HepG2 (cell line): ENCODE measurements at regions not wholly inside any gene's neighbourhood (a gene's known extent, or its start where the extent isn't known, plus 50 kb on each side); places are given as distances from the start of the nearest gene placed in this dataset.

Experiments
- ATAC-seq: fragments of 200-7000 bp; cut with Tn5 transposase; 3 replicates; pipeline ENCODE4 v1.9.1; 2020; ENCODE audit warnings: mild to moderate bottlenecking, moderate library complexity
- BruUV-seq: library from RNA; stranded (reverse); fragments of 400-500 nt; replicated peaks from 2 replicates; lab custom pipeline; 2021; lab: Mats Ljungman, UMichigan
- CTCF ChIA-PET: fragments of 300-600 bp; formaldehyde crosslinking; extraction: SDS; loops from one replicate; lab custom pipeline; 2021; ENCODE audit warnings: low total read pairs, inconsistent platforms, low intra/inter-chr PET ratio; lab: Yijun Ruan, JAX
- POLR2A ChIA-PET: fragments of 350-600 bp; sonication (Branson Sonifier 250); formaldehyde crosslinking; loops from one replicate; lab custom pipeline; 2020; ENCODE audit warnings: antibody characterized with exemption, inconsistent platforms; lab: Yijun Ruan, JAX
- DNase-seq: peaks from one replicate; pipeline ENCODE4 v3.0.0-alpha.2; 2015; ENCODE audit warnings: low spot score
- FAIRE-seq: peaks from 3 replicates; lab custom pipeline; 2011; peaks lifted over from hg19 to GRCh38; lab: Jason Lieb, UNC
- H2AFZ ChIP-seq: one replicate; pipeline ENCODE4 v1.6.1; 2011; ENCODE audit warnings: low read length, inconsistent platforms
- H3K27ac ChIP-seq: fragments of 300-600 bp; 3 replicates; pipeline ENCODE4 v1.8.0; 2011; ENCODE audit warnings: mixed run types, mild to moderate bottlenecking, mixed read lengths, low read length, inconsistent platforms; ENCODE audit not compliant: insufficient read depth; ENCODE audit errors: extremely low read length
- H3K27me3 ChIP-seq, 2 experiments: fragments of 200-600 bp in 1 of 2; 2 replicates in 1 of 2; 3 replicates in 1 of 2; pipeline versions ENCODE4 v1.6.0 to v1.8.0; 2011; ENCODE audit warnings: low read length in 2 of 2, mild to moderate bottlenecking in 2 of 2, moderate library complexity in 2 of 2, inconsistent platforms in 1 of 2; ENCODE audit not compliant: insufficient read depth in 2 of 2, control insufficient read depth in 1 of 2
- H3K36me3 ChIP-seq, 2 experiments: fragments of 200-600 bp in 1 of 2; replicated peaks in 1 of 2; 2 replicates in 1 of 2; 3 replicates in 1 of 2; pipeline versions ENCODE4 v1.5.1 to v1.8.0; 2011; ENCODE audit warnings: low read length in 2 of 2, inconsistent platforms in 1 of 2; ENCODE audit not compliant: insufficient read depth in 2 of 2, control insufficient read depth in 1 of 2
- H3K4me1 ChIP-seq: 2 replicates; pipeline ENCODE4 v1.5.1; 2012; ENCODE audit warnings: low read length, inconsistent platforms; ENCODE audit not compliant: insufficient read depth
- H3K4me2 ChIP-seq: 2 replicates; pipeline ENCODE4 v1.6.0; 2011; ENCODE audit warnings: low read depth, low read length, inconsistent platforms
- H3K4me3 ChIP-seq, 3 experiments: fragments of 200-600 bp in 1 of 3; sonication (generic), shearing (Covaris generic) in 1 of 3; replicated peaks in 1 of 3; 2 replicates each; pipeline ENCODE4 v1.5.1; 2011 to 2016; ENCODE audit warnings: low read length in 3 of 3, inconsistent platforms in 2 of 3, low read depth in 2 of 3, mild to moderate bottlenecking in 2 of 3, control low read depth in 1 of 3, mixed read lengths in 1 of 3; ENCODE audit not compliant: insufficient read depth in 1 of 3
- H3K79me2 ChIP-seq: one replicate; pipeline ENCODE4 v1.6.1; 2011; ENCODE audit warnings: low read length, inconsistent platforms; ENCODE audit not compliant: insufficient read depth
- H3K9ac ChIP-seq: 2 replicates; pipeline ENCODE4 v1.6.0; 2011; ENCODE audit warnings: mild to moderate bottlenecking, low read depth, low read length, inconsistent platforms; ENCODE audit not compliant: insufficient read depth
- H3K9me3 ChIP-seq: 2 replicates; pipeline ENCODE4 v1.5.1; 2012; ENCODE audit warnings: mild to moderate bottlenecking, low read length
- H4K20me1 ChIP-seq: 2 replicates; pipeline ENCODE4 v1.6.0; 2011; ENCODE audit warnings: inconsistent platforms, mild to moderate bottlenecking, low read length, moderate library complexity; ENCODE audit not compliant: insufficient read depth
- E2F5 ChIP-seq: sonication (generic); formaldehyde crosslinking; conservative IDR thresholded peaks from 2 replicates; pipeline ENCODE4 v1.4.0; 2020; ENCODE audit warnings: missing genetic modification reagents
- GABPB1 ChIP-seq: IDR thresholded peaks from 2 replicates; pipeline ENCODE4 v1.6.1; 2016; ENCODE audit warnings: mild to moderate bottlenecking, missing genetic modification reagents, moderate library complexity, missing compliant biosample characterization
- GTF2F1 ChIP-seq: fragments of 150-350 bp; IDR thresholded peaks from 2 replicates; pipeline ENCODE4 v1.6.1; 2014; ENCODE audit warnings: low read length
- HNRNPK ChIP-seq: fragments of 200-400 bp; formaldehyde crosslinking; IDR thresholded peaks from 2 replicates; pipeline ENCODE4 v1.6.1; 2018; ENCODE audit warnings: low read length, low read depth, moderate library complexity, mild to moderate bottlenecking; ENCODE audit not compliant: poor library complexity, severe bottlenecking
- NFIC ChIP-seq: IDR thresholded peaks from 2 replicates; pipeline ENCODE4 v1.6.1; 2012; ENCODE audit warnings: mild to moderate bottlenecking, low read length, inconsistent platforms
- PCBP2 ChIP-seq: fragments of 200-400 bp; formaldehyde crosslinking; optimal IDR thresholded peaks from 2 replicates; pipeline ENCODE3; 2018; ENCODE audit warnings: low read length, low read depth; ENCODE audit not compliant: poor library complexity, severe bottlenecking
- PHF8 ChIP-seq: sonication (generic); formaldehyde crosslinking; IDR thresholded peaks from 2 replicates; pipeline ENCODE4 v1.5.0; 2020; ENCODE audit warnings: missing genetic modification reagents
- RERE ChIP-seq: IDR thresholded peaks from 2 replicates; pipeline ENCODE4 v1.6.1; 2016; ENCODE audit warnings: low read depth, missing genetic modification reagents, missing compliant biosample characterization
- SNAI1 ChIP-seq: sonication (generic); formaldehyde crosslinking; IDR thresholded peaks from 2 replicates; pipeline ENCODE4 v1.5.0; 2020; ENCODE audit warnings: mild to moderate bottlenecking, missing genetic modification reagents, borderline replicate concordance
- ZNF850 ChIP-seq: sonication (generic); formaldehyde crosslinking; conservative IDR thresholded peaks from 2 replicates; pipeline ENCODE4 v1.9.0; 2021; ENCODE audit warnings: mild to moderate bottlenecking, missing genetic modification reagents
- ZSCAN21 ChIP-seq: sonication (generic); formaldehyde crosslinking; IDR thresholded peaks from 2 replicates; pipeline ENCODE4 v1.8.0; 2022; ENCODE audit warnings: mild to moderate bottlenecking, missing genetic modification reagents, moderate library complexity, borderline replicate concordance
- whole genome bisulfite sequencing: methylation state at CpG from one replicate; pipeline ENCODE4 v1.1.6; 2017; ENCODE audit warnings: low lambda C conversion rate; 5-methylcytosine and 5-hydroxymethylcytosine counted together
- in situ Hi-C: cut with HindIII; loops from 2 replicates; pipeline ENCODE4 v1.10.0; 2017; ENCODE audit warnings: low pct_unique_long_range_greater_than_20kb; ENCODE audit not compliant: extremely low pct_ligation_motif_present
- intact Hi-C: fragments of 100-400 bp; cut with micrococcal nuclease; formaldehyde crosslinking; loops from one replicate; pipeline ENCODE4 v1.10.0; 2022; ENCODE audit not compliant: unreplicated experiment

- TF ChIP-seq SNAI1 = no peak
- no peak for TF ChIP-seq ZSCAN21 (CRISPR knock-in tag)
- no peak for TF ChIP-seq ZNF850
These were observed 436.0 kb downstream of the TMEM38B start (continued) for GRCh38 chr9:106130374-106130773.

- Histone ChIP-seq H2AFZ (no peak overlapping the region), H3K9me3 (no peaks in the 10 kb centered on the region), H3K4me2 (no peak overlapping the region), H4K20me1 (no peaks in the 10 kb centered on the region), H3K27me3 (no peaks in the 10 kb centered on the region), H3K4me1 (no peaks in the 10 kb centered on the region), H3K36me3 (no peaks in the 10 kb centered on the region), H3K4me3 (no peak overlapping the region), H3K9ac (no peak overlapping the region), H3K27ac (no peak overlapping the region), H3K79me2 (no peaks in the 10 kb centered on the region)
- ATAC-seq (no peak), DNase-seq (no peak), FAIRE-seq (no peak)
- WGBS = 0% methylated on average over 2 of the region's 2 CpGs
- TF ChIP-seq PHF8 (CRISPR knock-in tag) (no peak), NFIC (no peak), RERE (no peak), GABPB1 (CRISPR knock-in tag) (no peak), PCBP2 (no peak), E2F5 (CRISPR knock-in tag) (no peak), GTF2F1 (no peak), HNRNPK (no peak)
- in situ Hi-C loops = no loop called here
- intact Hi-C loops = no loop called here
- CTCF ChIA-PET = no interaction called here
- POLR2A ChIA-PET = no interaction called here
- no TSS peak for BruUV-seq
These were observed 449.4 kb downstream of the TMEM38B start for GRCh38 chr9:106143781-106144180.
